IPS-15b (cell line): ENCODE measurements at regions not wholly inside any gene's neighbourhood (a gene's known extent, or its start where the extent isn't known, plus 50 kb on each side); places are given as distances from the start of the nearest gene placed in this dataset.

Source experiments
- H3K27me3 ChIP-seq: one replicate; pipeline ENCODE4 v1.6.1; 2013; ENCODE audit warnings: low read length; ENCODE audit not compliant: control insufficient read depth, insufficient read depth
- H3K36me3 ChIP-seq: one replicate; pipeline ENCODE4 v1.6.1; 2013; ENCODE audit warnings: low read length; ENCODE audit not compliant: control insufficient read depth, insufficient read depth
- H3K4me1 ChIP-seq: one replicate; pipeline ENCODE4 v1.6.1; 2013; ENCODE audit warnings: mild to moderate bottlenecking, low read length; ENCODE audit not compliant: control insufficient read depth, insufficient read depth
- H3K4me3 ChIP-seq: one replicate; pipeline ENCODE4 v1.5.1; 2013; ENCODE audit warnings: low read depth, low read length
- H3K9ac ChIP-seq: one replicate; pipeline ENCODE4 v1.6.1; 2013; ENCODE audit warnings: low read depth, mild to moderate bottlenecking, low read length
- H3K9me3 ChIP-seq: one replicate; pipeline ENCODE4 v1.6.1; 2013; ENCODE audit warnings: mild to moderate bottlenecking, low read length; ENCODE audit not compliant: control insufficient read depth, insufficient read depth

DNA sequence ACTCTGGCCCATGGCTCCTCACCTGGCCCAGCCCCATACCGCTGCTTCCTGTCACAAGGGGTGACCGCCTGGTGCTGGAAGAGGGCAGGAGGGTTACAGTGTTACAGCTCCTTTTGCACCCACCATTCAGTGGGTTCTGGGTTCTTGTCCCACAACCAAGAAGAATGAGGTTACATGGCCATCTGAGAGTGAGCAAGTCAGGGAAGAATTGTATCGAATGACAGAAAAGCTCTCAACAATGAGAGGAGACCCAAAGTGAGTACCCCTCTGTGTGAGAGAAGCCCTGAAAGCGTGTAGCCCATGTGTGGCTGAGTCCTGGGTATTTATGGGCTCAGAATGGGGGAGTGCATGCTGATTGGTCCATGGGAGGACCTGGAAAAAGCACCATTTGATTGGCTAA, 888.5 kb downstream of the ADGRL2 start:
- Histone ChIP-seq H3K36me3 (no peaks in the 10 kb centered on the region), H3K4me1 (no peaks in the 10 kb centered on the region), H3K9ac (no peak overlapping the region), H3K4me3 (no peak overlapping the region), H3K9me3 (no peaks in the 10 kb centered on the region), H3K27me3 (no peaks in the 10 kb centered on the region)

DNA sequence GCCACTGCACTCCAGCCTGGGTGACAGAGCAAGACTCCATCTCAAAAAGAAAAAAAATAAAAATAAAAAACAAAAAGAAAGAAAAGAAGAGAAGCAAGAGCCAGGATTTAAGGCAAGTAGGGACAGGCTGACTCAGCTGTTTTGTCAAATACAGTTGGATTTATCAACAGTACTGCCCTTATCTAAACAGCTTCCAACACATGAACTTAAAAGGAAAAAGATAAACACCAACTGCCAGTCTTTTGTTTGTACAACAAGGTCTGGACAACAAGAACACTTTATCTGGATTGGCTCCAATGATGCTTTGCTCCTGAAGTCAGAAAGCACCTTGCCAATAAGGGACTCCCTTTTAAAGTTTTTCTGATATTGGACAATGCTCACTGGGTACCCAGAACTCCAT, 886.0 kb downstream of the ADGRL2 start:
- H3K4me1 ChIP-seq = no peaks in the 10 kb centered on the region
- no peaks in the 10 kb centered on the region for H3K9me3 ChIP-seq
- no peak overlapping the region for H3K9ac ChIP-seq
- no peaks in the 10 kb centered on the region for H3K36me3 ChIP-seq
- no peak overlapping the region for H3K4me3 ChIP-seq
- no peaks in the 10 kb centered on the region for H3K27me3 ChIP-seq

DNA sequence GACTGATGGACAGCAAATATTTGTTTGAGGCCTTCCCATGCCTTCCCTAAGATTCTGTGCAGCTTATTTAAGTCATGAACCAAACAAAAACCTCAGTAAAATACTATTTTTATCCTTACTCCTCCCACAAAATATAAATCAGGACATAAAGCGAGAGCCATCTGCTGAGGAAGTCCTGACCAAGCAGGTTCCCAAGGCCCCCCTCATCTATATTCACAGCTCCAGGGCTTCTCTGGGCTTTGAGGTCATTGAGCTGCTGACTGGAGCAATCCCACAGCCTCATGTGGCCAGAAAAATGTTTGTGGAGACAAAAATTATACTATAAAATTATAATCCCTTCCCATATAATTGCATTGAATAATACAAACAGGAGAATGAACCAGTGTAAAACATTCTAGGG, 846.2 kb downstream of the ADGRL2 start:
- no peak overlapping the region for H3K9ac ChIP-seq
- H3K36me3 ChIP-seq = no peaks in the 10 kb centered on the region
- no peaks in the 10 kb centered on the region for H3K9me3 ChIP-seq
- H3K4me1 ChIP-seq = peaks cover 6% of the 10 kb centered on the region
- no peak overlapping the region for H3K4me3 ChIP-seq
- H3K27me3 ChIP-seq = no peaks in the 10 kb centered on the region

DNA sequence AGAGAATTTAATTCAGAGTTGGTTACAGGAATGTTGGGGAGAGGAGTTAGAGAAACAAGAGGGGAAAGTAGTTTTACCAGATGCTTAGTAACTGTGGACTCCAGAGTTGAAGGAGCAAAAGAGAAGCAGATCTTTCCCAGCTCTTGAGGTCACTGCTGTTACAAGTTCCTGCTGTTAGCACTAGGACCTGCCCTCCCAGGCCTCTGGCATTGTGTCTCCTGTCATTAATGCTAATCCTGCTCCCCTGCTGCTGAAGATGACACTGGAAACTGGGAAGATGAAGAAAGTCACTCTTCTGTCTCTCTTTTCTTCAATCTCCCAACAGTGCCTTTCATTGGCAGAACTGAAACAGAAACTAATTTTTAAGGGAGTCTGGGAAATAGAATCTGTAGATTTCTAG, 845.6 kb downstream of the ADGRL2 start:
- Histone ChIP-seq H3K36me3 (no peaks in the 10 kb centered on the region), H3K9ac (no peak overlapping the region), H3K4me1 (peaks cover 6% of the 10 kb centered on the region), H3K9me3 (no peaks in the 10 kb centered on the region), H3K4me3 (no peak overlapping the region), H3K27me3 (no peaks in the 10 kb centered on the region)

DNA sequence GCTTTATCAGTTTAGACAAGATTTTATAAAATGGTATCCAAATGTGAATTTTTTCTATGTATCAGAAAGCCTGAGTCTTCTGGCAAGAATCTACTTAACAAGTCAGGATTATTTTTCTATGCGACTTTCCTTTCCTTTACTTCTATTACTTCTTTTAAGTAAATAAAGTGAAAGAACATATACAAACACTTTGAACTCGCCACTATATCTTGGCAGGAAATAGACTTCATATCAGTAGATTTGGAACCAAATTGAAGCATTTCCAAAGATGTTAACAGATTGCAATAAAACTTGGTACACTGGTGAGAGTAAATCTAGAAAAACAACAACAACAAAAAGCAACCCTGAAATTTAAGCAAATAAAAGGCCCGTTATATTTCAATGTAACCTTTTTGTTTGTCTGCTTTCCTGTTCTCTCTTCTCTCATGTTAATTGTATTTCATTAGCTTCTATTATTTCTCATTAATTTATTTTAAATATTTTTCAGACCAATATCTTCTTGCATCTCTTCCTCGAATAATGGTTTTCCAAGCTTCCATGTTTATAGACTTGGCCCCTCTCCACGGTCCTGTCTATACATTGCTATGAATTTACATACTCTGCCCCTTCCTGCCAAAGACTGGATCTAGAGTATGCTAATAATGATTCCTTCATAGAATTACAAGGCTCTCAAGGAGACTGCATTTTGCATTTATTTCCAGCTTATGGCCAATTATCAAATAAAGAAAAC, 843.6 kb downstream of the ADGRL2 start:
- peaks cover 6% of the 10 kb centered on the region for H3K4me1 ChIP-seq
- no peak overlapping the region for H3K9ac ChIP-seq
- H3K9me3 ChIP-seq = no peaks in the 10 kb centered on the region
- no peaks in the 10 kb centered on the region for H3K27me3 ChIP-seq
- H3K36me3 ChIP-seq = no peaks in the 10 kb centered on the region
- no peak overlapping the region for H3K4me3 ChIP-seq

DNA sequence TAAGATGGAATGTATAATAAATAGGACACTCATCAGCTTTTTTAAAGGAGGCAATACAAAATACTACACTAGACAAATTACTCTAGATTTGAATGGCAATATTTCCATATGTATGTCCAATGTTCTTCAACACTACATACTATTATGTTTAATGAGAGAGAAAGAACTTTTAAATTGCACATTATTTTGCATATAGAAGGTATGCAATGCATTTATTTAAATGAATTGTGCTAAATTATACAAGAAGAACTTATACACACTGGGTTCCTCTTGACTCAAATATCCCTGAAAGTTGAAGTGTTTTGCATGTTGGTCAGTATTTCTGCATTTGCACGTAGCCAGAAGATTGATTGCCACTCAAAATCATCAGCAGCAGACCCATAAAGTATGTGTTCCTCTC, 839.6 kb downstream of the ADGRL2 start:
- Histone ChIP-seq H3K4me3 (no peak overlapping the region), H3K9ac (no peak overlapping the region), H3K27me3 (no peaks in the 10 kb centered on the region), H3K4me1 (no peaks in the 10 kb centered on the region), H3K9me3 (no peaks in the 10 kb centered on the region), H3K36me3 (no peaks in the 10 kb centered on the region)

DNA sequence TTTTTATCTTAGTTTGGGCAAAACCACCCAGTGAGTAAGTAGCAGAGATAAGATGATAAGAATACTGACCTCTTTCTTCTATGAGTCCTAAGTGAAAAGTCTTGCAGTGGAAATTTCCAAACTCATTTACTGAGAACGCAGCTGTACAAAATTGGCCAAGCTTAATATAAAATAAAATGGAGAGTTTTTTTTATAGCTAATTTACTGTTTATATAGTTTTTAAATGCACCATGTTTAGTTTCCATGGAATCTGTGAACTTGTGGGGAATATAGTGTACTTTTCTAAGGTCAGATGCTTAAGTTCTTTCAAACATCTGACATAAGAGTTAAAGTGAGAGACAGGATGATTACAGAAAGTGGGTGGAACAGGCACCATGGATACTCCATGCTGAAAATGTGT, 833.5 kb downstream of the ADGRL2 start:
- H3K9me3 ChIP-seq = no peaks in the 10 kb centered on the region
- peaks cover 5% of the 10 kb centered on the region for H3K4me1 ChIP-seq
- no peak overlapping the region for H3K9ac ChIP-seq
- no peak overlapping the region for H3K4me3 ChIP-seq
- H3K27me3 ChIP-seq = no peaks in the 10 kb centered on the region
- H3K36me3 ChIP-seq = no peaks in the 10 kb centered on the region

DNA sequence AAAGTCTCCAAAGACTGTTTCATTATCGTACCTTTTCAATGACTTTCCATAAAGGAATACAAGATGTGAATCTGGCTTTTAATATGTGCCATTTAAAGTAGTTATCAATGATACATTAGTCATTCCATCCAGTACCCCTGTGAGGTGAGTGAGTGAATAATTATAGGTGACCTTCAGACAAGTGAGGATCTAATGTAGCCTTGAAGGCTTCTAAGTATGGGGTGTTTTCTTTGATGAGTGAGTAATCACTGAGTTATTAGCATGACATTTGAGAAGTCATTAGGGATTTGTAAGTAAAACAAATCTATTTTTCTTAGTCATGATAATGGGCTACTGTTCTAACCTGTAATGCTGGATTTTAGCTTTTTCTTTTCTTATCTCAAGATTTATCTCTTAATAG, 831.4 kb downstream of the ADGRL2 start:
- H3K9ac ChIP-seq = no peak overlapping the region
- H3K4me3 ChIP-seq = no peak overlapping the region
- H3K36me3 ChIP-seq = no peaks in the 10 kb centered on the region
- no peaks in the 10 kb centered on the region for H3K27me3 ChIP-seq
- peaks cover 5% of the 10 kb centered on the region for H3K4me1 ChIP-seq
- H3K9me3 ChIP-seq = no peaks in the 10 kb centered on the region

DNA sequence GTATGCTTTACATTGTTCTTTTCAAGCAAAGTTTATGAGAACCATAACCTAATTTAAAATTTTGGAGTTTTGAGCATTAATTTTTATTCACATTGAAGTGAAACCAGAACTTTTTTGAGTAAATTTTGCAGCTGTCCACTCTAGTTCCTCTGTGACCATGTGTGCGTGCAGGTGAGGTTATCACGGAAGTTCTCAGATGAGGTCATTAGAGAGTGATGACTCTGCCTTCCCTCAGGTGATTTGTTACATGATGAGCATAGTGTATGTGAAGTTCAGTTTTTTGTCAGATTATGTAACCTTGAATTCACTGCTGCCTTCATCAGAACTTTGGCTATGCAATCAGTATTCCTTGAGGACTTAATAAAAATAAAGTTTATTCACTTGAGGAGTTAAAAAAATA, 828.2 kb downstream of the ADGRL2 start:
- Histone ChIP-seq H3K4me3 (no peak overlapping the region), H3K4me1 (peaks cover 5% of the 10 kb centered on the region), H3K9me3 (no peaks in the 10 kb centered on the region), H3K9ac (no peak overlapping the region), H3K27me3 (no peaks in the 10 kb centered on the region), H3K36me3 (no peaks in the 10 kb centered on the region)

DNA sequence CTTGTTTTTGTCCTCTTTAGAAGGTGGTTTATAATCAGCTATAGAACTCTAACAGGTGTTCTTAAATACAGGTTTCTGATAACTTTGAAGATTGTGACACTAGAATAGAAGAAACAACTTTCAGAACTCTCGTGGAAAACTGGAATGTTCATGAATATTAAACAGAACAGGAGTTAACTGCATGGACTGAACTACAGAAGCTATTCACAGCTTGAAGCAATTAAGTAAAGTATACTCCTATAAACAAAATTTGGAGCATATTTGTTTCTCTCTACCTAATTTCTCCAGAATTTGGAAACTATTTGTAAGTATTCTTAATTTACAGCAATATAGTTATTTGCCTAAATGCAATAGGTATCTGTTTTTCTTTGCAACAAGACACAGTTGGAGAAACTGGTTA, 824.8 kb downstream of the ADGRL2 start:
- H3K4me3 ChIP-seq = no peak overlapping the region
- H3K27me3 ChIP-seq = no peaks in the 10 kb centered on the region
- H3K4me1 ChIP-seq = no peaks in the 10 kb centered on the region
- H3K9ac ChIP-seq = no peak overlapping the region
- no peaks in the 10 kb centered on the region for H3K9me3 ChIP-seq
- no peaks in the 10 kb centered on the region for H3K36me3 ChIP-seq

DNA sequence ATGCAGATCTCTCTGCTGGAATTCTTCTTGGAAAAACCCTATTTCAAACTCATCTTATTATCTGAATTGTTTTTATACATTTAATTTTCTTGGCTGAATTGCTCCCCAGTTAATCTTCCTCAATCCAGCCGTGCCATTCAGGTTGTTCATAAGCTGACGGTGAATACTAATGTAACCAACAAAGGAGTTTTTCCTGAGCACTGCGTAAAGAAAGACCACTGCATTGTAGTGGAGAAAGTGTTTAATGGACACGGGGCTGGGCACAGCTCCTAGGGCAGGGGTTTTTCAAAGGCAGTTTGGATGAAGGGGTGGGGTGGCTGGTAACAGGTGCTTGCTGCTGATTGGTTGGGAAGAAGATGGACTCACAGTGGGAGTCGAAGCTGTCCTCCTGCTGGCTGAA, 820.3 kb downstream of the ADGRL2 start:
- Histone ChIP-seq H3K9ac (no peak overlapping the region), H3K4me1 (no peaks in the 10 kb centered on the region), H3K9me3 (no peaks in the 10 kb centered on the region), H3K4me3 (no peak overlapping the region), H3K36me3 (no peaks in the 10 kb centered on the region), H3K27me3 (no peaks in the 10 kb centered on the region)

DNA sequence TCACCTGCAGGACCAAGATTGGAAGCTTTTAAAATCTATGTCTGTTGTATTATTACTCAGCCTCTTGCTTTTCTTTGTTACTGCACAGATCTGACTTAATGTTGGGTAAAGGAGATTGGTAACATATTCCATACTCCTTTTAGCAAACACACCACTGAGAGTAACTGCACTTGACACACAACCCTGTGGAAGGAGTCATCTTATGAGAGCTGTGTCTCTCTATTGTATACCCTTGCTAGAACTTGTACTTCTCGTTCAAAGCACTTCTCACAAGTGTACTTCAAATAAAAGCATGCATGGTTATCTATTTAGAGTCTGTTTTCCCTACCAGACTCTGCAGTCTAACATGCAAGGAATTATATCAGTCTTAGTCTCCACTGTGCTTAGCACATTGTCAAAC, 813.4 kb downstream of the ADGRL2 start:
- Histone ChIP-seq H3K36me3 (no peaks in the 10 kb centered on the region), H3K9ac (no peak overlapping the region), H3K4me1 (no peaks in the 10 kb centered on the region), H3K27me3 (no peaks in the 10 kb centered on the region), H3K9me3 (no peaks in the 10 kb centered on the region), H3K4me3 (no peak overlapping the region)
